Trophoblast cell (in vitro differentiated cells and primary cell): ENCODE measurements at regions not wholly inside any gene's neighbourhood (a gene's known extent, or its start where the extent isn't known, plus 50 kb on each side); places are given as distances from the start of the nearest gene placed in this dataset.

Experiments used
- DNase-seq, 2 donors: peaks; one replicate each; pipeline ENCODE4 v3.0.0-alpha.2; 2016
- H2AFZ ChIP-seq: 2 replicates; pipeline ENCODE4 v1.6.1; 2013; ENCODE audit warnings: low read length, moderate library complexity, mild to moderate bottlenecking; ENCODE audit not compliant: insufficient read depth, poor library complexity
- H2AK5ac ChIP-seq: 2 replicates; pipeline ENCODE4 v1.6.1; 2013; ENCODE audit warnings: mild to moderate bottlenecking, low read length
- H2BK120ac ChIP-seq: 2 replicates; pipeline ENCODE4 v1.6.1; 2013; ENCODE audit warnings: low read length, mild to moderate bottlenecking, moderate library complexity; ENCODE audit not compliant: insufficient read depth, poor library complexity
- H2BK12ac ChIP-seq: 2 replicates; pipeline ENCODE4 v1.6.1; 2013; ENCODE audit warnings: mild to moderate bottlenecking, low read length, moderate library complexity
- H2BK5ac ChIP-seq: 2 replicates; pipeline ENCODE4 v1.6.1; 2013; ENCODE audit warnings: low read length, low read depth, moderate library complexity, mild to moderate bottlenecking; ENCODE audit not compliant: poor library complexity
- H3K14ac ChIP-seq: 2 replicates; pipeline ENCODE4 v1.6.1; 2013; ENCODE audit warnings: mild to moderate bottlenecking, low read length
- H3K18ac ChIP-seq: 2 replicates; pipeline ENCODE4 v1.6.1; 2013; ENCODE audit warnings: mild to moderate bottlenecking, low read length
- H3K23ac ChIP-seq: 2 replicates; pipeline ENCODE4 v1.6.1; 2013; ENCODE audit warnings: low read length
- H3K27ac ChIP-seq: 2 replicates; pipeline ENCODE4 v1.5.1; 2013; ENCODE audit warnings: low read depth, mild to moderate bottlenecking, inconsistent platforms, low read length, moderate library complexity
- H3K27me3 ChIP-seq: 2 replicates; pipeline ENCODE4 v1.6.1; 2013; ENCODE audit warnings: inconsistent platforms, mild to moderate bottlenecking, low read length, moderate library complexity; ENCODE audit not compliant: insufficient read depth
- H3K36me3 ChIP-seq, 2 experiments: 1 replicate in 1 of 2; 2 replicates in 1 of 2; pipeline ENCODE4 v1.6.1; 2013; ENCODE audit warnings: low read length in 2 of 2, mild to moderate bottlenecking in 2 of 2, moderate library complexity in 1 of 2; ENCODE audit not compliant: insufficient read depth in 2 of 2, control insufficient read depth in 1 of 2
- H3K4ac ChIP-seq: 2 replicates; pipeline ENCODE4 v1.6.1; 2013; ENCODE audit warnings: low read depth, mild to moderate bottlenecking, low read length, moderate library complexity
- H3K4me1 ChIP-seq, 2 experiments: 1 replicate in 1 of 2; 2 replicates in 1 of 2; pipeline ENCODE4 v1.6.1; 2013; ENCODE audit warnings: low read length in 2 of 2, mild to moderate bottlenecking in 2 of 2, moderate library complexity in 1 of 2; ENCODE audit not compliant: insufficient read depth in 2 of 2, control insufficient read depth in 1 of 2
- H3K4me2 ChIP-seq: 2 replicates; pipeline ENCODE4 v1.6.1; 2013; ENCODE audit warnings: inconsistent platforms, mild to moderate bottlenecking, low read length, moderate library complexity
- H3K4me3 ChIP-seq: 2 replicates; pipeline ENCODE4 v1.5.1; 2013; ENCODE audit warnings: mild to moderate bottlenecking, low read depth, low read length, inconsistent platforms
- H3K79me1 ChIP-seq: one replicate; pipeline ENCODE4 v1.6.1; 2013; ENCODE audit warnings: low read length
- H3K79me2 ChIP-seq: 2 replicates; pipeline ENCODE4 v1.6.1; 2013; ENCODE audit warnings: low read length, mild to moderate bottlenecking; ENCODE audit not compliant: control insufficient read depth, insufficient read depth, poor library complexity
- H3K9ac ChIP-seq: 2 replicates; pipeline ENCODE4 v1.6.1; 2013; ENCODE audit warnings: mild to moderate bottlenecking, low read length
- H3K9me3 ChIP-seq: 2 replicates; pipeline ENCODE4 v1.6.1; 2013; ENCODE audit warnings: low read depth, mild to moderate bottlenecking, control low read depth, inconsistent platforms, low read length; ENCODE audit not compliant: insufficient read depth
- H4K12ac ChIP-seq: 2 replicates; pipeline ENCODE4 v1.6.1; 2013; ENCODE audit warnings: low read depth, mild to moderate bottlenecking, low read length, moderate library complexity
- H4K8ac ChIP-seq: 2 replicates; pipeline ENCODE4 v1.6.1; 2013; ENCODE audit warnings: low read depth, mild to moderate bottlenecking, low read length, moderate library complexity
- H4K91ac ChIP-seq: one replicate; pipeline ENCODE4 v1.6.1; 2013; ENCODE audit warnings: low read depth, mild to moderate bottlenecking, low read length, moderate library complexity
- WGBS: extraction: QIAGEN DNeasy Blood & Tissue Kit; methylation state at CpG from one replicate; pipeline ENCODE4 v1.1.7; 2013; ENCODE audit warnings: missing lambda C conversion rate; ENCODE audit not compliant: insufficient read length, insufficient coverage; ENCODE audit errors: extremely low coverage; 5-methylcytosine and 5-hydroxymethylcytosine counted together

- H3K4ac ChIP-seq, result peak overlapping the region; percentile 60
- peak overlapping the region; percentile 86 for H4K91ac ChIP-seq
- no peak overlapping the region for H3K4me3 ChIP-seq
- DNase-seq, result no peak
- peak overlapping the region; percentile 77 for H3K14ac ChIP-seq
- peak overlapping the region; percentile 54 for H2BK5ac ChIP-seq
- peak overlapping the region; percentile 80 for H2BK120ac ChIP-seq
- no peaks in the 10 kb centered on the region for H3K27me3 ChIP-seq
- H3K4me2 ChIP-seq, result no peak overlapping the region
- no peak overlapping the region for H3K9ac ChIP-seq
- H3K36me3 ChIP-seq, result no peaks in the 10 kb centered on the region
- peak overlapping the region; percentile 31 for H4K12ac ChIP-seq
- H3K4me1 ChIP-seq, result peaks cover 7 to 11% of the 10 kb centered on the region in 2 experiments
- peak overlapping the region; percentile 93 for H2BK12ac ChIP-seq
- no CpG with 5 or more reads among the region's 5 CpGs for WGBS
- H4K8ac ChIP-seq, result peak overlapping the region; percentile 78
- H2AFZ ChIP-seq, result peak overlapping the region; percentile 51
- H3K79me1 ChIP-seq, result peaks cover 9% of the 10 kb centered on the region
- H3K9me3 ChIP-seq, result peaks cover 2% of the 10 kb centered on the region
- peak overlapping the region; percentile 73 for H3K18ac ChIP-seq
- H2AK5ac ChIP-seq, result peak overlapping the region; percentile 28
- H3K27ac ChIP-seq, result peak overlapping the region; percentile 12
- H3K23ac ChIP-seq, result no peak overlapping the region
- peaks cover 2% of the 10 kb centered on the region for H3K79me2 ChIP-seq
These were observed 193.2 kb upstream of the AKR1E2 start for GRCh38 chr10:4632757-4633156.

- Histone ChIP-seq H2BK120ac (no peak overlapping the region), H4K91ac (no peak overlapping the region), H3K9ac (no peak overlapping the region), H3K4me3 (no peak overlapping the region), H3K4me1 (no peaks in the 10 kb centered on the region), H3K23ac (no peak overlapping the region), H3K18ac (no peak overlapping the region), H3K79me2 (no peaks in the 10 kb centered on the region), H3K27me3 (no peaks in the 10 kb centered on the region), H3K9me3 (peaks cover 2% of the 10 kb centered on the region), H2BK12ac (no peak overlapping the region), H4K12ac (no peak overlapping the region), H3K79me1 (no peaks in the 10 kb centered on the region), H3K4me2 (no peak overlapping the region), H3K4ac (no peak overlapping the region), H2AK5ac (no peak overlapping the region), H4K8ac (no peak overlapping the region), H3K36me3 (no peaks in the 10 kb centered on the region), H2AFZ (no peak overlapping the region), H3K14ac (no peak overlapping the region), H2BK5ac (no peak overlapping the region), H3K27ac (no peak overlapping the region)
- no peak for DNase-seq
- no CpG with 5 or more reads among the region's 3 CpGs for WGBS
These were observed 199.1 kb upstream of the AKR1E2 start for GRCh38 chr10:4626919-4627318.

GRCh38 chr10:4623757-4624420, 202.1 kb upstream of the AKR1E2 start:
- H3K27me3 ChIP-seq, result no peaks in the 10 kb centered on the region
- no peaks in the 10 kb centered on the region for H3K4me1 ChIP-seq
- H3K9ac ChIP-seq, result no peak overlapping the region
- no peak overlapping the region for H2AK5ac ChIP-seq
- H3K36me3 ChIP-seq, result no peaks in the 10 kb centered on the region
- no peak overlapping the region for H3K4me2 ChIP-seq
- peaks cover 2% of the 10 kb centered on the region for H3K9me3 ChIP-seq
- no peak overlapping the region for H3K4me3 ChIP-seq
- no peak overlapping the region for H4K12ac ChIP-seq
- no peak overlapping the region for H4K8ac ChIP-seq
- no peak for DNase-seq
- no peak overlapping the region for H3K18ac ChIP-seq
- no peak overlapping the region for H4K91ac ChIP-seq
- H2BK12ac ChIP-seq, result no peak overlapping the region
- no peak overlapping the region for H2AFZ ChIP-seq
- H3K79me2 ChIP-seq, result no peaks in the 10 kb centered on the region
- H3K14ac ChIP-seq, result no peak overlapping the region
- H3K4ac ChIP-seq, result no peak overlapping the region
- no peak overlapping the region for H3K23ac ChIP-seq
- no peak overlapping the region for H2BK5ac ChIP-seq
- no CpG with 5 or more reads among the region's 1 CpG for WGBS
- H3K27ac ChIP-seq, result no peak overlapping the region
- H3K79me1 ChIP-seq, result no peaks in the 10 kb centered on the region
- no peak overlapping the region for H2BK120ac ChIP-seq

GRCh38 chr10:4623200-4623599, 202.8 kb upstream of the AKR1E2 start:
- Histone ChIP-seq H3K27me3 (no peaks in the 10 kb centered on the region), H4K91ac (no peak overlapping the region)
- WGBS, result no CpG with 5 or more reads among the region's 7 CpGs

More at GRCh38 chr10:4623200-4623599, 202.8 kb upstream of the AKR1E2 start:
- H2BK120ac ChIP-seq, result no peak overlapping the region
- no peak overlapping the region for H3K14ac ChIP-seq
- no peak overlapping the region for H2BK12ac ChIP-seq
- no peak overlapping the region for H2AFZ ChIP-seq
- H3K9ac ChIP-seq, result no peak overlapping the region
- H3K4ac ChIP-seq, result no peak overlapping the region
- no peak overlapping the region for H2BK5ac ChIP-seq
- no peak for DNase-seq
- no peak overlapping the region for H3K4me2 ChIP-seq
- H3K9me3 ChIP-seq, result peaks cover 1% of the 10 kb centered on the region
- H4K8ac ChIP-seq, result no peak overlapping the region
- no peak overlapping the region for H3K27ac ChIP-seq
- H4K12ac ChIP-seq, result no peak overlapping the region
- no peaks in the 10 kb centered on the region for H3K4me1 ChIP-seq
- H3K36me3 ChIP-seq, result no peaks in the 10 kb centered on the region
- no peak overlapping the region for H3K23ac ChIP-seq
- H3K4me3 ChIP-seq, result no peak overlapping the region
- no peaks in the 10 kb centered on the region for H3K79me2 ChIP-seq
- H3K18ac ChIP-seq, result no peak overlapping the region
- no peak overlapping the region for H2AK5ac ChIP-seq
- H3K79me1 ChIP-seq, result no peaks in the 10 kb centered on the region
